GM12878 (cell line): ENCODE measurements at regions not wholly inside any gene's neighbourhood (a gene's known extent, or its start where the extent isn't known, plus 50 kb on each side); places are given as distances from the start of the nearest gene placed in this dataset.

Source experiments
- ATAC-seq: fragments of 200-7000 bp; cut with Tn5 transposase; 3 replicates; pipeline ENCODE4 v1.9.1; 2020; ENCODE audit warnings: mild to moderate bottlenecking, moderate library complexity
- BruUV-seq: library from RNA; stranded (reverse); fragments of 400-500 nt; replicated peaks from 2 replicates; lab custom pipeline; 2021; lab: Mats Ljungman, UMichigan
- CTCF ChIA-PET: fragments of 300-600 bp; sonication (Branson Sonifier 250); formaldehyde crosslinking; extraction: SDS; loops from one replicate; lab custom pipeline; 2021; ENCODE audit warnings: inconsistent platforms; lab: Yijun Ruan, JAX
- POLR2A ChIA-PET: fragments of 350-600 bp; formaldehyde crosslinking; extraction: SDS; loops from one replicate; lab custom pipeline; 2021; ENCODE audit warnings: inconsistent platforms; lab: Charles Lee
- RAD21 ChIA-PET: fragments of 300-600 bp; sonication (Branson Sonifier 250); formaldehyde crosslinking; loops from one replicate; lab custom pipeline; 2023; ENCODE audit warnings: antibody characterized with exemption; ENCODE audit not compliant: unreplicated experiment; lab: Charles Lee
- SMC1A ChIA-PET: fragments of 300-600 bp; sonication (Branson Sonifier 250); formaldehyde crosslinking; loops from one replicate; lab custom pipeline; 2023; ENCODE audit not compliant: unreplicated experiment, uncharacterized antibody; lab: Charles Lee
- DNase-seq: peaks from one replicate; pipeline ENCODE4 v3.0.0-alpha.2; 2011; ENCODE audit warnings: low read depth, low spot score
- FAIRE-seq: peaks from 3 replicates; lab custom pipeline; 2011; peaks lifted over from hg19 to GRCh38; lab: Jason Lieb, UNC
- H2AFZ ChIP-seq: 2 replicates; pipeline ENCODE4 v1.6.0; 2011; ENCODE audit warnings: low read depth, low read length, control low read depth; ENCODE audit not compliant: control insufficient read depth
- H3K27ac ChIP-seq: 2 replicates; pipeline ENCODE4 v1.5.1; 2011; ENCODE audit warnings: control low read depth; ENCODE audit not compliant: control insufficient read depth, insufficient read depth
- H3K27me3 ChIP-seq, 2 experiments: replicated peaks in 1 of 2; 2 replicates each; pipeline versions ENCODE4 v1.6.0 to v1.6.1; 2011; ENCODE audit warnings: low read length in 1 of 2; ENCODE audit not compliant: control insufficient read depth in 2 of 2, insufficient read depth in 2 of 2
- H3K36me3 ChIP-seq, 2 experiments: 2 replicates each; pipeline ENCODE4 v1.5.1; 2011; ENCODE audit warnings: low read length in 1 of 2; ENCODE audit not compliant: control insufficient read depth in 2 of 2, insufficient read depth in 2 of 2
- H3K4me1 ChIP-seq: 2 replicates; pipeline ENCODE4 v1.6.1; 2011; ENCODE audit warnings: mild to moderate bottlenecking, low read length, moderate library complexity, mixed read lengths; ENCODE audit not compliant: control insufficient read depth, insufficient read depth
- H3K4me2 ChIP-seq: 2 replicates; pipeline ENCODE4 v1.6.0; 2011; ENCODE audit warnings: control low read depth; ENCODE audit not compliant: control insufficient read depth, insufficient read depth
- H3K4me3 ChIP-seq: fragments of 200-600 bp; sonication (generic); 2 replicates; pipeline ENCODE4 v1.5.1; 2016
- H3K79me2 ChIP-seq: 2 replicates; pipeline ENCODE4 v1.6.0; 2011; ENCODE audit warnings: low read length; ENCODE audit not compliant: control insufficient read depth, insufficient read depth
- H3K9ac ChIP-seq: 2 replicates; pipeline ENCODE4 v1.8.0; 2011; ENCODE audit warnings: low read length, control low read depth, mixed read lengths; ENCODE audit not compliant: control insufficient read depth, insufficient read depth
- H3K9me3 ChIP-seq: replicated peaks from 3 replicates; pipeline ENCODE4 v1.5.1; 2011; ENCODE audit warnings: mild to moderate bottlenecking, low read length; ENCODE audit not compliant: control insufficient read depth, insufficient read depth
- H4K20me1 ChIP-seq: 2 replicates; pipeline ENCODE4 v1.6.0; 2011; ENCODE audit not compliant: control insufficient read depth, insufficient read depth
- ATF3 ChIP-seq: IDR thresholded peaks from 2 replicates; pipeline ENCODE4 v1.6.1; 2011; ENCODE audit warnings: low read depth, mild to moderate bottlenecking, low read length, moderate library complexity, borderline replicate concordance; ENCODE audit errors: extremely low read depth
- BCL3 ChIP-seq: IDR thresholded peaks from 2 replicates; pipeline ENCODE4 v1.6.1; 2011; ENCODE audit warnings: borderline replicate concordance, low read depth, mild to moderate bottlenecking, moderate library complexity, low read length; ENCODE audit not compliant: insufficient read depth, poor library complexity, severe bottlenecking
- CHD1 ChIP-seq: IDR thresholded peaks from 2 replicates; pipeline ENCODE4 v1.6.1; 2012; ENCODE audit warnings: low read depth, low read length, improper control_type of control experiment
- CUX1 ChIP-seq: IDR thresholded peaks from 2 replicates; pipeline ENCODE4 v1.6.1; 2012; ENCODE audit warnings: improper control_type of control experiment, low read depth, low read length; ENCODE audit not compliant: insufficient replicate concordance
- IRF4 ChIP-seq: IDR thresholded peaks from 2 replicates; pipeline ENCODE4 v1.6.1; 2011; ENCODE audit warnings: low read depth, low read length
- MEF2A ChIP-seq: IDR thresholded peaks from 2 replicates; pipeline ENCODE4 v1.6.1; 2011; ENCODE audit warnings: low read depth, mild to moderate bottlenecking, low read length, moderate library complexity; ENCODE audit not compliant: insufficient read depth
- NR2C1 ChIP-seq: fragments of 450-650 bp; IDR thresholded peaks from 2 replicates; pipeline ENCODE4 v1.6.1; 2017; ENCODE audit warnings: antibody characterized with exemption, mild to moderate bottlenecking, moderate library complexity
- POLR2AphosphoS2 ChIP-seq: IDR thresholded peaks from 2 replicates; pipeline ENCODE4 v1.6.1; 2011; ENCODE audit warnings: low read depth, mild to moderate bottlenecking, low read length, improper control_type of control experiment, moderate library complexity
- POU2F2 ChIP-seq: IDR thresholded peaks from 3 replicates; pipeline ENCODE4 v1.6.1; 2011; ENCODE audit warnings: low read depth, mild to moderate bottlenecking, low read length, borderline replicate concordance
- RELB ChIP-seq: fragments of 450-650 bp; IDR thresholded peaks from 2 replicates; pipeline ENCODE4 v1.6.1; 2017; ENCODE audit warnings: low read depth, mild to moderate bottlenecking, moderate library complexity
- SIN3A ChIP-seq: IDR thresholded peaks from 2 replicates; pipeline ENCODE4 v1.6.1; 2012; ENCODE audit warnings: low read depth, low read length, improper control_type of control experiment
- SMARCA5 ChIP-seq: fragments of 450-650 bp; IDR thresholded peaks from 2 replicates; pipeline ENCODE4 v1.6.1; 2017; ENCODE audit warnings: mild to moderate bottlenecking
- SP1 ChIP-seq: IDR thresholded peaks from one replicate; pipeline ENCODE4 v1.6.1; 2011; ENCODE audit warnings: low read depth, low read length
- USF2 ChIP-seq: IDR thresholded peaks from 2 replicates; pipeline ENCODE4 v1.6.1; 2011; ENCODE audit warnings: low read depth, low read length, improper control_type of control experiment, borderline replicate concordance
- ZNF24 ChIP-seq: fragments of 450-650 bp; IDR thresholded peaks from 2 replicates; pipeline ENCODE4 v1.6.1; 2017; ENCODE audit warnings: antibody characterized with exemption, mild to moderate bottlenecking
- ZNF622 ChIP-seq: fragments of 450-650 bp; IDR thresholded peaks from 2 replicates; pipeline ENCODE4 v1.6.1; 2017; ENCODE audit warnings: mild to moderate bottlenecking, inconsistent platforms
- WGBS: methylation state at CpG from one replicate; pipeline ENCODE4 v1.1.6; 2016; ENCODE audit warnings: low lambda C conversion rate; ENCODE audit not compliant: insufficient replicate concordance, insufficient coverage; ENCODE audit errors: missing lambda C conversion rate; 5-methylcytosine and 5-hydroxymethylcytosine counted together
- in situ Hi-C: fragments of 300-500 bp; cut with MboI; formaldehyde crosslinking; loops from 9 replicates; pipeline ENCODE4 v1.14.3; 2018; ENCODE audit warnings: mixed read lengths
- intact Hi-C: fragments of 100-400 bp; cut with micrococcal nuclease; formaldehyde crosslinking; loops from one replicate; pipeline ENCODE4 v1.14.2; 2022; ENCODE audit not compliant: unreplicated experiment

- Histone ChIP-seq H3K36me3 (no peaks in the 10 kb centered on the region), H3K27ac (no peak overlapping the region), H3K4me2 (no peak overlapping the region), H3K4me1 (no peaks in the 10 kb centered on the region), H2AFZ (no peak overlapping the region), H3K9ac (no peak overlapping the region), H3K79me2 (no peaks in the 10 kb centered on the region), H4K20me1 (no peaks in the 10 kb centered on the region), H3K4me3 (no peak overlapping the region), H3K9me3 (no peaks in the 10 kb centered on the region), H3K27me3 (no peaks in the 10 kb centered on the region)
- ChIA-PET RAD21 (no interaction called here), POLR2A (no interaction called here), SMC1A (interaction anchor here (1.2 kb wide), 1 partner anchor 86 kb away, joined by 3 read pairs; no protein-coding TSS in a partner anchor), CTCF (interaction anchor here (0.7 to 1.9 kb wide), 2 partner anchors 19 to 209 kb away, joined by 3 to 4 read pairs; no protein-coding TSS in a partner anchor)
- intact Hi-C loops, result loop anchor here (5.0 kb wide), 1 partner anchor 248 kb away; no protein-coding TSS in a partner anchor
- DNase-seq, result no peak
- in situ Hi-C loops, result loop anchor here (25.0 kb wide), 1 partner anchor 973 kb away; no protein-coding TSS in a partner anchor
- FAIRE-seq, result no peak
- 16% methylated on average over 2 of the region's 2 CpGs for WGBS
- no peak for ATAC-seq
- BruUV-seq, result no TSS peak
- TF ChIP-seq CUX1 (no peak), SMARCA5 (no peak), POLR2AphosphoS2 (no peak), ATF3 (no peak), ZNF24 (no peak), SP1 (no peak), RELB (no peak), MEF2A (no peak), POU2F2 (no peak), IRF4 (no peak), BCL3 (no peak), SIN3A (no peak), NR2C1 (no peak), USF2 (no peak), ZNF622 (no peak), CHD1 (no peak)
Observed at GRCh38 chr4:163764569-163764968, 270.1 kb downstream of the TMA16 start.
